GM23338 (cell line): ENCODE measurements at regions not wholly inside any gene's neighbourhood (a gene's known extent, or its start where the extent isn't known, plus 50 kb on each side); places are given as distances from the start of the nearest gene placed in this dataset.

Source experiments
- EZH2 ChIP-seq: fragments of 200-600 bp; sonication (generic); IDR thresholded peaks from one replicate; pipeline ENCODE4 v1.8.0; 2017; ENCODE audit warnings: antibody characterized with exemption, mild to moderate bottlenecking, low read depth; ENCODE audit not compliant: unreplicated experiment
- EZH2phosphoT487 ChIP-seq: fragments of 200-600 bp; sonication (generic); IDR thresholded peaks from one replicate; pipeline ENCODE4 v1.8.1; 2018; ENCODE audit warnings: antibody characterized with exemption; ENCODE audit not compliant: unreplicated experiment
- JUNB ChIP-seq: IDR thresholded peaks from one replicate; pipeline ENCODE4 v1.6.1; 2016; ENCODE audit warnings: antibody characterized with exemption; ENCODE audit not compliant: unreplicated experiment
- POLR2AphosphoS5 ChIP-seq: IDR thresholded peaks from 2 replicates; pipeline ENCODE4 v1.6.1; 2016; ENCODE audit warnings: antibody characterized with exemption, low read depth
- ZNF114 ChIP-seq: fragments of 250-450 bp; sonication (Bioruptor Pico); IDR thresholded peaks from 2 replicates; pipeline ENCODE4 v1.5.0; 2020; ENCODE audit warnings: mild to moderate bottlenecking, moderate library complexity
- TF ChIP-seq, protein P1 (sequence below), 2 experiments: fragments of 200-600 bp in 1 of 2; sonication (generic) in 1 of 2; conservative IDR thresholded peaks; 2 replicates each; pipeline versions ENCODE4 v1.5.1 to v1.6.1; 2016 to 2017; ENCODE audit warnings: antibody characterized with exemption in 2 of 2, low read depth in 2 of 2, mild to moderate bottlenecking in 2 of 2, moderate library complexity in 1 of 2
- TF ChIP-seq, protein P2 (sequence below): IDR thresholded peaks from one replicate; pipeline ENCODE4 v1.6.1; 2018; ENCODE audit warnings: antibody characterized with exemption; ENCODE audit not compliant: unreplicated experiment

DNA sequence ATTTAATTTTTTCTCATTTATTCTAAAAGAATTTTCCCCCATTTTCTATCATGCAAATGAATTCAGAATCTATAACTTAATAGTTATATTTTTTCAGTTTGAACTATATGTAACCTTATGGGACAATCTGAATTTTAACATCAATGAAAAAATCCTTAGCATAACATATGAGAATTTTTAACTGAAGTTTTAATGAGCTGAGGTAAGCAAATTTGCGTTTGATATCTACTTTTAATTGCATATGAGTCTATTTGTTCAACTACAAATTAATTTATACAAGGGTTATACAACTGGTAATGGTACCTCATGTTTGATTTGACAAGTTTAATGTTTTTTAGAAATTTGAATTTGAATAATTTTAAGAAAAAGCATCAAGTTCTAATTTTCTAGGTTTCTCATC is 384.4 kb upstream of the PCDH9 start:
- TF ChIP-seq, protein P1, sequence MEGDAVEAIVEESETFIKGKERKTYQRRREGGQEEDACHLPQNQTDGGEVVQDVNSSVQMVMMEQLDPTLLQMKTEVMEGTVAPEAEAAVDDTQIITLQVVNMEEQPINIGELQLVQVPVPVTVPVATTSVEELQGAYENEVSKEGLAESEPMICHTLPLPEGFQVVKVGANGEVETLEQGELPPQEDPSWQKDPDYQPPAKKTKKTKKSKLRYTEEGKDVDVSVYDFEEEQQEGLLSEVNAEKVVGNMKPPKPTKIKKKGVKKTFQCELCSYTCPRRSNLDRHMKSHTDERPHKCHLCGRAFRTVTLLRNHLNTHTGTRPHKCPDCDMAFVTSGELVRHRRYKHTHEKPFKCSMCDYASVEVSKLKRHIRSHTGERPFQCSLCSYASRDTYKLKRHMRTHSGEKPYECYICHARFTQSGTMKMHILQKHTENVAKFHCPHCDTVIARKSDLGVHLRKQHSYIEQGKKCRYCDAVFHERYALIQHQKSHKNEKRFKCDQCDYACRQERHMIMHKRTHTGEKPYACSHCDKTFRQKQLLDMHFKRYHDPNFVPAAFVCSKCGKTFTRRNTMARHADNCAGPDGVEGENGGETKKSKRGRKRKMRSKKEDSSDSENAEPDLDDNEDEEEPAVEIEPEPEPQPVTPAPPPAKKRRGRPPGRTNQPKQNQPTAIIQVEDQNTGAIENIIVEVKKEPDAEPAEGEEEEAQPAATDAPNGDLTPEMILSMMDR (conservative IDR thresholded peaks at IDR 0.05; ENCODE audit: low read depth in 2 of 2): no peak
- no peak for TF ChIP-seq ZNF114 (CRISPR knock-in tag)
- no peak for TF ChIP-seq EZH2phosphoT487
- TF ChIP-seq, protein P2, sequence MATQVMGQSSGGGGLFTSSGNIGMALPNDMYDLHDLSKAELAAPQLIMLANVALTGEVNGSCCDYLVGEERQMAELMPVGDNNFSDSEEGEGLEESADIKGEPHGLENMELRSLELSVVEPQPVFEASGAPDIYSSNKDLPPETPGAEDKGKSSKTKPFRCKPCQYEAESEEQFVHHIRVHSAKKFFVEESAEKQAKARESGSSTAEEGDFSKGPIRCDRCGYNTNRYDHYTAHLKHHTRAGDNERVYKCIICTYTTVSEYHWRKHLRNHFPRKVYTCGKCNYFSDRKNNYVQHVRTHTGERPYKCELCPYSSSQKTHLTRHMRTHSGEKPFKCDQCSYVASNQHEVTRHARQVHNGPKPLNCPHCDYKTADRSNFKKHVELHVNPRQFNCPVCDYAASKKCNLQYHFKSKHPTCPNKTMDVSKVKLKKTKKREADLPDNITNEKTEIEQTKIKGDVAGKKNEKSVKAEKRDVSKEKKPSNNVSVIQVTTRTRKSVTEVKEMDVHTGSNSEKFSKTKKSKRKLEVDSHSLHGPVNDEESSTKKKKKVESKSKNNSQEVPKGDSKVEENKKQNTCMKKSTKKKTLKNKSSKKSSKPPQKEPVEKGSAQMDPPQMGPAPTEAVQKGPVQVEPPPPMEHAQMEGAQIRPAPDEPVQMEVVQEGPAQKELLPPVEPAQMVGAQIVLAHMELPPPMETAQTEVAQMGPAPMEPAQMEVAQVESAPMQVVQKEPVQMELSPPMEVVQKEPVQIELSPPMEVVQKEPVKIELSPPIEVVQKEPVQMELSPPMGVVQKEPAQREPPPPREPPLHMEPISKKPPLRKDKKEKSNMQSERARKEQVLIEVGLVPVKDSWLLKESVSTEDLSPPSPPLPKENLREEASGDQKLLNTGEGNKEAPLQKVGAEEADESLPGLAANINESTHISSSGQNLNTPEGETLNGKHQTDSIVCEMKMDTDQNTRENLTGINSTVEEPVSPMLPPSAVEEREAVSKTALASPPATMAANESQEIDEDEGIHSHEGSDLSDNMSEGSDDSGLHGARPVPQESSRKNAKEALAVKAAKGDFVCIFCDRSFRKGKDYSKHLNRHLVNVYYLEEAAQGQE: no peak
- TF ChIP-seq EZH2: no peak
- no peak for TF ChIP-seq POLR2AphosphoS5
- TF ChIP-seq JUNB: no peak
